GM21526 (cell line): ENCODE measurements at regions not wholly inside any gene's neighbourhood (a gene's known extent, or its start where the extent isn't known, plus 50 kb on each side); places are given as distances from the start of the nearest gene placed in this dataset.

Experiments used
- ATAC-seq: cut with Tn5 transposase; IDR thresholded peaks from one replicate; pipeline ENCODE4 v1.9.1; 2021; ENCODE audit warnings: moderate library complexity; ENCODE audit not compliant: unreplicated experiment, low FRiP score

DNA sequence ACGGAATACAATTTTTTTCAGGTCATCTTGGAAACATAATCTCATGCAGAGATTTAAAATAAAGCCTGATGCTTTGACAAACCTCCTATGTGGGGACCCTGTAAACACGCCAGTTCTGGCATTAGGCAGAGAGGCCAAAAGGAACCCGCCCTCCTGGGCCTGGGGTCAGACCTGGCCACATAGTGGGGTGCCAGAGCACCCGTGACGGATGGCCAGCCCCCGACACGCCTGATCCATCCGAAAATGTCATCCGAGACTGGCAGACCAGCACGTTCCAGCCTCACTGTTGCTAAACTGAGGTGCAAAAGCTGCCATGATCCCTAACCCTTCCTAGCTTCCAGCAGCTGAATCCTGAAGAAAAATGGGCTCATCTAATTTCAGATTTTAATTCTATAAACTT is 222.6 kb upstream of the SALL3 start:
- ATAC-seq = no peak

GRCh38 chr18:78758496-78758895 is 221.1 kb upstream of the SALL3 start:
- no peak for ATAC-seq

DNA sequence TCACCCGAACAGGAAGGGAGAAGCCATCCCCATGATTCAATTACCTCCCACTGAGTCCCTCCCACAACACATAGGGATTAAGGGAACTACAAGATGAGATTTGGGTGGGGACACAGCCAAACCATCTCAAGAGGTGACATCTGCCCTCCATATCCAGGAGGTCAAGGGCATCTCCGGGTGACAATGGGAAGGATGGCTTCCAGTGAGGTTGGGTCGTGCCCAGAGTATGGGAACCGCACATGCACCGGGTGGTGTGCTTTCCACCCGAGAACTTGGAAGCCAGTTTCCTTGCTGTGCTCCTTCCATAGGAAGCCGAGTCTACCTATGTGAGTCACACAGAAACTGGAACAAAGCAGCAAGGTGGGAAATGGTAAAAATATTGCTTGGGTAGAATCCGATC is 216.9 kb upstream of the SALL3 start:
- ATAC-seq = no peak

DNA sequence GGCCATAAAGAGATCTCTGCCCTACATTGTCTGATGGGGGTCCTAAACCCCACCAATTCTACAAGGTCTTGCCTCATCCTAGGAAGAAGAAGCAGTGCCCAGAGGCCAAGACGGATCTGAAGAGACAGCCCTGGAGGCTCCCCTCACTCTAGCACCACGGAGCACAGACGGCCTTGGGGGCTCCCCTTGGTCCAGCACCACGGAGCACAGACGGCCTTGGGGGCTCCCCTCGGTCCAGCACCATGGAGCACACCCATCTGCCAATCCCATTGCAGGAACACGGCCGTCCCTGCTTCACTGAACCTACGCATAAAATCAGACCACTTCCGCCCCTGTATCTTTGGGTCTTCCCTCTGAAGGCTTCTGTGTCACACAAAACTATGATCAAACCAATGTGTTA is 215.1 kb upstream of the SALL3 start:
- ATAC-seq = no peak

DNA sequence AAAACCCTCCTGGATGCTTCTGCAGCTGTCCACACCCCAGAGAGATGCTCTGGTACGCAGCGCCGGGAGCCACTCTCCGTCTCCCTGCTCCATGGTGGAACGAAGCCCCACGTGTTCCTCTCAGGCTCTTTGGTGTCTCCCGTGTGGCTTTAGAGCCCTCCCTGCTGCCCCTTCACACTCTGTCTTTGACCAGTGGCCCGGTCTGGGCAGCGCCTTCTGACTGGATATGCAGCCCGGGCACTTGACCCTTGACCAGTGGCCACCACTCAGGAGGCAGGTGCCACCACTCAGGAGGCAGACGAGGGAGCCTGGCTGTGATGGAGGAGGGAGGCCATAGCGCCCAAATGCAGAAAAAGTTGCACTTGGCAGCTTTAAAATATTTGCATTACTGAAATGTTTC is 214.5 kb upstream of the SALL3 start:
- ATAC-seq = no peak

- ATAC-seq = no peak
These were observed 213.9 kb upstream of the SALL3 start for GRCh38 chr18:78765637-78766281.

GRCh38 chr18:78766651-78767533 is 212.7 kb upstream of the SALL3 start:
- ATAC-seq = no peak

DNA sequence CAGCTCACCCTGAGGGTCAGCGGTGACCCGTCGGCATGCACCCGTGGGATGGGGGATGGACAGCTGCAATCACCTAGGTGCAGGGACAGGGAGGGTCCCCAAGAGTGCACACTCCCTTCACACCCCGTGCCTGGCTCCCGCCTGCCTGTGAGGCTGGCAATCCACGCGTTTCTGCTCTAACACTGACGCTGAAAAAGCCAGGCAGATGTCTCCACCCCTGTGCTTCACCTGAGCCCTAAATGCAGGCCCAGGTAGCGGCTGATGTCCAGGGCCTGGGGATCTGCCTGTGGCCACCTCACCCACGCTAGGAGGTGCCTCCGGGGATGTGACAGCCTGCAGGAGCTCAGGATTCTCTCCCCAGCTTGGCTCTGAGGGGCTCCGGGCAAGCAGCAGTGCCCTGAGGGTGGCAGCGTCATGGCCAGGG is 212.0 kb upstream of the SALL3 start:
- ATAC-seq = no peak

DNA sequence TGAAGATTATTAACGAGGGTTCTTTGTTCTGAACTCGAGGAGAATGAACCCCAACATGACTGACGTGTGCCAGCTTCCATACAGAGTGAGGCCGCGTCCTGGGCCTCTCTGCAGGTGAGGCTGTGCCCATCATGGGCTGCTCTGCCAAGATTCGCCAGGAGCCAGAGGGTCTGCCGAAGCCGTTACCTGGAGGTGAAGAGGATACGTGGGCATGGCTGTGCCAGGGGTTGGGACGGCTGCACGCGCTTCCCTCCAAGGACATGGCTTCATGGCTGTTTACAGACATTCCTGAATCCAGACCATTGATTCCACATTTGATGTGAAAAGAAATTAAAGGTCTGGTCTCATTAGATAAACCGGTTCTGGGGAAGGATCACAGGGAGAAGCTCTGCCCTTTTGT is 211.4 kb upstream of the SALL3 start:
- ATAC-seq = no peak

- ATAC-seq = no peak
These were observed 210.7 kb upstream of the SALL3 start for GRCh38 chr18:78768656-78769501.

DNA sequence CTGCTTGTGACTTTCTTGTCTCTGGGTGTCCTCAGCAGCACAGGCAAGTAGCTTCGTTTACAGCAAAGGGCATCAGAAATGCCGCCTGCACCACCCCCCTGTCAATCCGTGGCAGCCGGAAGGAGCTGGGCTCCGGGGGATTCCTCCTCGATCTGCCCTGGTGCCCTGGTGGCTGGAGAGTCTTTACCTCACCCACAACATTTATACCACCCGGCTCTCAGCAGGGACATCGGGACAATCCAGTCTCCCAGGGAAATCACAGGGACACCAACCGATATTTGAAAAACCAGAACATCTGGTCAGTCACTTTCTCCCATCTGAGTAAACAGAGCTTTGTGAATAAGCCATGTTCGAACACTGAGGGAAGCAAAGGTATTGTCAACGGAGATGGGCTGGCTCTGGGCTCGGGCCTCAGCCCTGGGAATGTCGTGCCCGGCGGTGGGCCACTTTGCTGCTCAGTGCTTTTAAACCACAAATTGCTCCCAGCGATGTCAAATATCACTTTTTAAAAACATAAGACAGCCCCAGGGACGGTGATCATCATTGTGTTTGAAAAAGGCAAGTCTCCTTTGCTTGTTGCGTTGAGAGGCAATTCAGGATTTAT is 210.0 kb upstream of the SALL3 start:
- no peak for ATAC-seq

GRCh38 chr18:78770139-78770822 is 209.3 kb upstream of the SALL3 start:
- no peak for ATAC-seq

- ATAC-seq = no peak
These were observed 208.8 kb upstream of the SALL3 start for GRCh38 chr18:78770823-78771139.

DNA sequence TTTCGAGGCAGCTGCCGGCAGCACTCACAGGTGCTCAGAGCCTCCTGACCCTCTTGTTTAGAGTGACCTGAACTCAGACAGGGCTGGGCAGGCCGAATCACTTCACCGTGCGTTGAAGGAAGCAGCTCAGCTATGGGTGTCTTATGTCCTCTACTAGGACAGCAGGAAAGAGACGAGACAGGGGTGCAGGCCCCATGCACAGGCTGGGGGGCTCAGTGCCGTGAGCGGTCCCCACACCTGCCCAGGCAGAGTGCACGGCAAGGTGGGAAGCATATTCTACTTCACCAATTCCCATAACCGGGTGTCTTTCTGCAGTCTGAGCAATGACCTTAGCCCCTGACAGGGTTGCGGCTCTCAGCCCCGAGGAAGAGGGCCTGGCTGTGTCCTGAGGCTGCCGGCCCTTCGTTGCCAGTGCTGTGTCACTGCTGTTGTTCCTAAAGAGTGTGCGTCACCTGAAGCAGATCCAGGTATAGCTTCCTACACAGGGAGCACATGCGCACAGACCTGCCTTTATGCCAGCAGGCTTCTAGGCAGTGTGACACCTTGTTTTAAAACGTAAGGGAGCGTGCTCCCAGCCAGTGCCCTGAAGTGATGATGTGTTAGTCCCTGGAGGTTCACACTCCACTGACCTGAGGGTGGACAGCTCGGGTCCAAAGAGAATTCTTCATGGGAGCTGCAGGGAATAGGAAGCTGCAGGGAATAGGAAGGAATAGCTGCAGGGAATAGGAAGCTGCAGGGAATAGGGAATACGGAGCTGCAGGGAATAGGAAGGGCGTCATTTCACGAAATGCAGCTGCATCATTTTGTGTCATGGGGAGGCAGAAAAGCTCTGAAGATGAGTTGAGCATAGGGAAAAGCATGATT is 207.9 kb upstream of the SALL3 start:
- ATAC-seq = no peak

GRCh38 chr18:78772360-78773302 is 207.0 kb upstream of the SALL3 start:
- ATAC-seq = no peak

GRCh38 chr18:78773303-78773755 is 206.3 kb upstream of the SALL3 start:
- no peak for ATAC-seq

DNA sequence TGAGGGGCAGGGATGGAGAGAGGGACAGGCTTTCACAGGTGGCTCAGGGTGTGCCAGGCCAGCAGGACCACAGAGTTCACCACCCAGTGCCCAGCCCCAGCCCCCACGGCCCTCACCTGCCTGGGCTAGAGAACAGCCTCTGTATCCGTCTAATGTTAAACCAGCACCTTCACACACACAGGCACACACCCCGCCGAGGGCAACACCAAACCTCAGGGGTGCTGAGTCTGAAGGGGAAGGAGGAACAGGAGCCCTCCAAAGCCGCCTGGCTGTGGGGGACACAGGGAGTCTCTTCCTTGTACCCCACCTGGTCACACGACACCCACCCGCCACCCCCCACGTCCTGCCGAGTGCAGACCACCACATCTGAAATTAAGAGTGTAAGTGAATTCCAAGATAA is 205.8 kb upstream of the SALL3 start:
- no peak for ATAC-seq

DNA sequence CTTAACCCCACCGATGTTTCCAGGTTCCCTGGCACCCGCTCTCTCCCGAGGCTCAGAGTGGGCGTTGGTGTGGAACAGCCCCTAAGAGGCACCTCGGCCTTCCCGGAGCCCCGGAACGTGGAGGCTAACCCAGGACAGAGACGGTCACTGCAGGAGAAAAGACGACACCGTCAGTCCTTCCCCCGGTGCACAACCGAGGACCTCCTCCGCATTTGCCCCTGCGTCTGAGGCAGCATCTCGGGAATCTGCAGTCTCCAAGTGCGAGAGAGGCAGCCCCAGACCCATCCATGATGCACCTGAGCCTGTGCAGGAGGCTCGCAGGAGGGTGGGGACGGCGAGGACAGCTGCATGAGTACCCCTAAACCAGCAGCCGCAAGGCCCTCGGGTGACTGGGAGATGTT is 204.9 kb upstream of the SALL3 start:
- ATAC-seq = no peak
